GM19025 (cell line): ENCODE measurements at regions not wholly inside any gene's neighbourhood (a gene's known extent, or its start where the extent isn't known, plus 50 kb on each side); places are given as distances from the start of the nearest gene placed in this dataset.

ENCODE experiments used
- ATAC-seq: cut with Tn5 transposase; IDR thresholded peaks from one replicate; pipeline ENCODE4 v1.9.1; 2021; ENCODE audit warnings: mild to moderate bottlenecking, low read depth, moderate library complexity; ENCODE audit not compliant: unreplicated experiment

- no peak for ATAC-seq
These were observed 111.9 kb downstream of the GPAM start for GRCh38 chr10:112071596-112072133.

GRCh38 chr10:112078003-112078402, 105.6 kb downstream of the GPAM start:
- ATAC-seq = no peak

GRCh38 chr10:112080231-112080630, 103.3 kb downstream of the GPAM start:
- ATAC-seq = no peak

DNA sequence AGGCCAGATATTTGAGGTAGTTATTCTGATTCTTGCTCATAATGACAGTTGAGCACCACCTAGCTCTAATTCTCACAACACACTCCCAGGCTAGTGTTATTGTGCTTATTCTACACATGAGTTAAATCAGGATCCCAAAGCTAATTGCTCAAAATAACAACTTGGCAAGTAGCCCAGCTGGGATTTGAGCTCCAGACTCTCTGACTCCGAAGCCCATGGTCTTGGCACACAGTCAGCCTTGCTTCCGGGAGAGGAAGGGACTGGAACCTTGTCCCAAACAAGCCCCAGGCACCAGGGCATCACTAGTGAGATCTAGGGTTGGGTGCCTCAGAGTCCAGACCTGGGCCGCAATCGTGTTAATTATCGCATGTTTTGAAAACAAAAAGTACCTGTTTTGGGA, 101.4 kb downstream of the GPAM start:
- no peak for ATAC-seq

DNA sequence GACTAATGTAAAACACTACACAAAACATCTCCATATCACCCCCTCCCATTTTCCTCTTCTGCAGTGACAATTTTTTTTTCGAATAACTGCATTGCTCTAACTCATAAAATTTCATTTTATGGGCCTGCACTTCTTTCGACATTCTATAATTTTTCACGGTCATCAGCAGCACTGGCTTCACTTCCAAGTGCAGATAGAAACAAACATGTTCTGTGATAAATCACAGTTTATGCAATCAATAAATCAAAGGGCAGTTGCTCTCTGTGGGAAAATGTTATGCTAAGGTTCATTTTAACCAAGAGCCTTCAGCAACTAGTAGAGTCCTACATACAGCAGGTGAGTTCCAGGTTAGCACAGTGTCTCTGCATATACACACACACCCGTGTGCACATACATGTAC, 100.1 kb downstream of the GPAM start:
- no peak for ATAC-seq

DNA sequence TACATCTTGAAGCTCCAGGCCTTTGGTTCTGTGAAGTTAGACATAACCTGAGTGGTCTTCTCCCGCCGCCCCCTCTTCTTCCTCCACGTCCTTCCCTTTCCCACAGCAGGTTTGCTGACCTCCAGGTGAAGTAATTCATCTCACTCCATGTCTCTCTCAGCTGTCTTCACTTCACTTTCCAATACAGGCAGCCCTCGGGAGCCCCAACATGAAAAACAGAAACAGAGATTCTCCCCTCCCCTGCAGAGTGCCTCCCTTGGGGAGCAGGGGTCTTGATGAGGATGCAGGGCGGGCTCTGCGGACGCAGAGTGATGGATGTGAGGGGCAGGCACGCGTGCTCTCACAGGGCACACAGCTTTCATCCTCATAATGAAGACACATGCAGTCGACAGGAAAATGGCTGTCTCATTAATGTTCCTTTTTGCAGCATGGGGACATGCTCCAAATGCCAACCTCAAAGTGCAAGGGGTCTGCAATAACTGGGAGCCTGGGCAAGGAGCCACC, 95.6 kb downstream of the GPAM start:
- ATAC-seq = no peak

DNA sequence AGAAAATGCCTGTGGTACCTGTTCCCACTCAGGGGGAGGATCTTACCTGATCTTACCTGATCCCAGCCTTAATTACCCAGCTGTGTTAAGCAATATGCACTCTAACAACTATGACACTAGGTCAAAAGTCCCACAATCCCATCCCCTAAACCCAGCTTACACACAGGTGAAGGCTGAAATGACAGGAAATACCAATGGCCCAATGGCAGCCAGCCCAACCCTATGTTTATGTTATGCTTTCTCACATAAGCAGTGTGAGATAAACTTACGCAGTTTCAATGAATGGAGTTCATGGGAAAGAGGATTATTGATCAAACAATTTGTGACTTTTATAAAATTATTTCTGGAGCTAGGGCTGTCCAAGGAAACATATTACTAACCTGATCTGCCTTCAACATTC, 91.9 kb downstream of the GPAM start:
- ATAC-seq = no peak

DNA sequence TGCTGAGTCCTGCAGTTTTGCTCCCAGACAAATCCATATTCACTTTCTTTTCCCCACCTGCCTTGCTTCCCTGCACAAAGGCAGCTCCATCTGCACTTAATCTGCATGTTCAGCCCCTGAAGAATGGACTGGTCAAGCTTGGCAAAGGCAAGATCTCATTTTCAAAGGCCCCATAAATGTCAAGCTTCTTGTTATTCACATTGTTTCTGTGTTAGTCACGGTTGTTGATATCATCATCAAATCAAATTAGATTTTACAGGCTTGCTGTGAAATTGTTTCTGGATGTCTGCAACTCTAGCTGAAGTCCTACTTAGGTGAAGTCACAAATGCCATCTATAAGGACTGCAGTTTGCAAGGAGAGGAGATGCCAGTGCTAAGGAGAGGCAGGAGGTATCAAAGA, 91.0 kb downstream of the GPAM start:
- ATAC-seq = no peak

DNA sequence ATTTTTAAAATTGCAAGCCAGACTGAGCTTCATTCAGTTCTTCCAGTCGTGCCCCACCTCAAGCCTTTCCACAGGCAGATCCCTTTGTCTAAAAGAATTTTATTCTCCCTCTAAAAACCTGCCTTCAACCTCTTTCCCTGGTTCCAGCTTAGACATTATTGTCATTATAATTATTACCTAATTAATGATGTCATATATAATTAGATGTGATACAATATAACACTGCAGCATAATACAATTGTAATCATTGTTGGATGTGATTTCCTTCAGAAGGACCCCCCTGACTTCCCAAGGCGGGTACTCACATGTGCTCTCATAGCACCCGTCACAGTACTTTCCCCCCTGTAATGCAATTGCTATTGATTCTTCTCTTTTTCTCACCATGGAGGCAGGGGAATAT, 88.6 kb downstream of the GPAM start:
- no peak for ATAC-seq

DNA sequence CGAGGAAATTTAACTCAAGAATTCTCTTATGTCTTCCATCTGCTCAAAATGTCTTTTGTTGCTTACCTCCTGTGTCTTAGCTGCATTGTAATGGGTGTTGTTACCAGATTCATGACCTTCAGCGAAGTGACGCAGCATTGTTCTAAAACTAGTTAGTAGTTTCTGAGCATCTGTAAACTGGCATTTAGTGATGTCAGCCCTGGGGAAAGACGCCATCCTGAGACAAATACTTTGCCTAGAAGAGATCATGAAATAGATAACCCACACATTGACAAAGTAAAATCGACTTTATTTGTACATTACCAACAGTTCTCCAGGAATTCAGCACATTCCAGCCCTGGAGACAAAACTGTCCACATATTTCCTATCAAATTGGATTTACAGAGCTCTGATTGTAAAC, 87.8 kb downstream of the GPAM start:
- no peak for ATAC-seq

DNA sequence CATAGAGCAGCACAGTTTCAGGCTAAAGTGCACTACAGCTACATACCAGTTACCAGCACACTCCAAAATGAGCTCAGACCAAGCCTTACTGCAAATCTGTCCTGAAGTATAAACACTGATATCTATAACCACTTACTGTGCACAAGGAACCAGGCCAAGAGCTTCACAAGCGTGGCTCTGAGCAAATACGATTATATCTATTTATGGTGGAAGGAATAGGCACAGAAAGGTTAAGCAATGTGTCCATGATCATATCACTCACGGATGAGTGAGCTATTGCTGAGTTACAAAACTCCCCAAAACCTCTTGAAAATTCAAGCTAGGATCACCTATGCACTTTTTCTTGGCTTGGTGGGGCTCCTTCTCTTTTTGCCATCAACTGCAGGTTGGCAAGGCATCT, 84.9 kb downstream of the GPAM start:
- ATAC-seq = no peak
